ENCODE measurements at regions not wholly inside any gene's neighbourhood (a gene's known extent, or its start where the extent isn't known, plus 50 kb on each side); places are given as distances from the start of the nearest gene placed in this dataset.

DNA sequence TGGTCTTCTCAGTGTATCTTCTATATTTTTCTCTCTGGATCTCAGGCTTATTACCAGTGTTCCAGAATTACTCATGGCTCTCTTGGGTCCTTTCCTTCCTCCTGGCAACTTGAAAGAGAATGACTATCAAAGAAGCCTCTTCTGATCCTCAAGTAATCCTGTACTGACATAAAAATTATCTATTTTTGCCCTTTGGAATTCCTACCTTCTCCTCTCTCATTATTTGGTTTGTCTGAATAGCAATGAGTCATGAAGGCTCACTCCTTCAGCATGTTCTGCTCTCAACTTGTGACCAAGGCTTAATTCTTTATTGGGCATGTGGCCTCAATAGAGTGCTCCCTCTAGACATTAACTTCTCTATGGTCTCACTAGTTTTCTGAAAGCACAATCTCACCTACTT lies 553.6 kb upstream of the ATP2B1 start:
- H3K79me2 ChIP-seq (ENCODE audit: control insufficient read depth, insufficient read depth, low read length) = no peaks in the 10 kb centered on the region
- POLR2A ChIA-PET = no interaction called here

More for the DNA sequence above, 553.6 kb upstream of the ATP2B1 start:
- Histone ChIP-seq H3K4me3 (no peak overlapping the region), H3K9ac (ENCODE audit: control insufficient read depth, insufficient read depth, low read length) (no peak overlapping the region), H3K27me3 (replicated peaks in 1 of 2; ENCODE audit: control insufficient read depth in 2 of 2, insufficient read depth in 2 of 2, low read length in 1 of 2) (no peaks in the 10 kb centered on the region), H3K4me1 (ENCODE audit: control insufficient read depth, insufficient read depth, low read length) (no peaks in the 10 kb centered on the region), H3K4me2 (ENCODE audit: control insufficient read depth, insufficient read depth) (no peak overlapping the region), H3K9me3 (replicated peaks; ENCODE audit: control insufficient read depth, insufficient read depth, low read length) (no peaks in the 10 kb centered on the region), H2AFZ (ENCODE audit: control insufficient read depth, low read depth, low read length) (no peak overlapping the region), H4K20me1 (ENCODE audit: control insufficient read depth, insufficient read depth) (no peaks in the 10 kb centered on the region), H3K27ac (ENCODE audit: control insufficient read depth, insufficient read depth) (no peak overlapping the region), H3K36me3 (ENCODE audit: control insufficient read depth in 2 of 2, insufficient read depth in 2 of 2, low read length in 1 of 2) (no peaks in the 10 kb centered on the region)
- SMC1A ChIA-PET (ENCODE audit: uncharacterized antibody, unreplicated experiment) = no interaction called here
- FAIRE-seq (no peak), ATAC-seq (no peak), DNase-seq (ENCODE audit: low read depth, low spot score) (no peak)
- intact Hi-C loops (cut with micrococcal nuclease; ENCODE audit: unreplicated experiment) (no loop called here), in situ Hi-C loops (cut with MboI) (no loop called here)
- no TSS peak for BruUV-seq (replicated peaks)
- RAD21 ChIA-PET (ENCODE audit: unreplicated experiment) = no interaction called here
- CTCF ChIA-PET = interaction anchor here (0.6 to 0.9 kb wide), 2 partner anchors 9 to 67 kb away, joined by 3 to 4 read pairs; no protein-coding TSS in a partner anchor
- TF ChIP-seq SMARCA5 (IDR thresholded peaks at IDR 0.05) = no peak
- TF ChIP-seq SP1 (IDR thresholded peaks at IDR 0.05; ENCODE audit: low read depth, low read length) = no peak
- no peak for TF ChIP-seq NKRF (conservative IDR thresholded peaks at IDR 0.05)
- no peak for TF ChIP-seq SUPT20H (IDR thresholded peaks at IDR 0.05; ENCODE audit: borderline replicate concordance, control insufficient read depth, low read depth, low read length)
- TF ChIP-seq ZNF274 (IDR thresholded peaks at IDR 0.05; ENCODE audit: insufficient read depth, insufficient read length) = no peak
- TF ChIP-seq, protein P1, sequence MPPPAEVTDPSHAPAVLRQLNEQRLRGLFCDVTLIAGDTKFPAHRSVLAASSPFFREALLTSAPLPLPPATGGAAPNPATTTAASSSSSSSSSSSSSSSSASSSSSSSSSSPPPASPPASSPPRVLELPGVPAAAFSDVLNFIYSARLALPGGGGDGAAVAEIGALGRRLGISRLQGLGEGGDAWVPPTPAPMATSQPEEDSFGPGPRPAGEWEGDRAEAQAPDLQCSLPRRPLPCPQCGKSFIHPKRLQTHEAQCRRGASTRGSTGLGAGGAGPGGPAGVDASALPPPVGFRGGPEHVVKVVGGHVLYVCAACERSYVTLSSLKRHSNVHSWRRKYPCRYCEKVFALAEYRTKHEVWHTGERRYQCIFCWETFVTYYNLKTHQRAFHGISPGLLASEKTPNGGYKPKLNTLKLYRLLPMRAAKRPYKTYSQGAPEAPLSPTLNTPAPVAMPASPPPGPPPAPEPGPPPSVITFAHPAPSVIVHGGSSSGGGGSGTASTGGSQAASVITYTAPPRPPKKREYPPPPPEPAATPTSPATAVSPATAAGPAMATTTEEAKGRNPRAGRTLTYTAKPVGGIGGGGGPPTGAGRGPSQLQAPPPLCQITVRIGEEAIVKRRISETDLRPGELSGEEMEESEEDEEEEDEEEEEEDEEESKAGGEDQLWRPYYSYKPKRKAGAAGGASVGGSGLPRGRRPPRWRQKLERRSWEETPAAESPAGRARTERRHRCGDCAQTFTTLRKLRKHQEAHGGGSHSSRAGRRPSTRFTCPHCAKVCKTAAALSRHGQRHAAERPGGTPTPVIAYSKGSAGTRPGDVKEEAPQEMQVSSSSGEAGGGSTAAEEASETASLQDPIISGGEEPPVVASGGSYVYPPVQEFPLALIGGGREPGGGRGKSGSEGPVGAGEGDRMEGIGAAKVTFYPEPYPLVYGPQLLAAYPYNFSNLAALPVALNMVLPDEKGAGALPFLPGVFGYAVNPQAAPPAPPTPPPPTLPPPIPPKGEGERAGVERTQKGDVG (CRISPR knock-in tag; IDR thresholded peaks at IDR 0.05) = no peak
- TF ChIP-seq, protein P2, sequence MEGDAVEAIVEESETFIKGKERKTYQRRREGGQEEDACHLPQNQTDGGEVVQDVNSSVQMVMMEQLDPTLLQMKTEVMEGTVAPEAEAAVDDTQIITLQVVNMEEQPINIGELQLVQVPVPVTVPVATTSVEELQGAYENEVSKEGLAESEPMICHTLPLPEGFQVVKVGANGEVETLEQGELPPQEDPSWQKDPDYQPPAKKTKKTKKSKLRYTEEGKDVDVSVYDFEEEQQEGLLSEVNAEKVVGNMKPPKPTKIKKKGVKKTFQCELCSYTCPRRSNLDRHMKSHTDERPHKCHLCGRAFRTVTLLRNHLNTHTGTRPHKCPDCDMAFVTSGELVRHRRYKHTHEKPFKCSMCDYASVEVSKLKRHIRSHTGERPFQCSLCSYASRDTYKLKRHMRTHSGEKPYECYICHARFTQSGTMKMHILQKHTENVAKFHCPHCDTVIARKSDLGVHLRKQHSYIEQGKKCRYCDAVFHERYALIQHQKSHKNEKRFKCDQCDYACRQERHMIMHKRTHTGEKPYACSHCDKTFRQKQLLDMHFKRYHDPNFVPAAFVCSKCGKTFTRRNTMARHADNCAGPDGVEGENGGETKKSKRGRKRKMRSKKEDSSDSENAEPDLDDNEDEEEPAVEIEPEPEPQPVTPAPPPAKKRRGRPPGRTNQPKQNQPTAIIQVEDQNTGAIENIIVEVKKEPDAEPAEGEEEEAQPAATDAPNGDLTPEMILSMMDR (IDR thresholded peaks at IDR 0.05 in 2 of 3, conservative IDR thresholded peaks at IDR 0.05 in 1 of 3; ENCODE audit: control insufficient read depth in 2 of 3, extremely low read depth in 1 of 3, insufficient read depth in 1 of 3, low read depth in 3 of 3, low read length in 3 of 3) = no peak
- TF ChIP-seq ATF2 (IDR thresholded peaks at IDR 0.05; ENCODE audit: low read length) = no peak
- no peak for TF ChIP-seq YY1 (IDR thresholded peaks at IDR 0.05; ENCODE audit: low read depth, low read length)
- TF ChIP-seq ETV6 (conservative IDR thresholded peaks at IDR 0.05 in 1 of 2, IDR thresholded peaks at IDR 0.05 in 1 of 2; ENCODE audit: borderline replicate concordance in 1 of 2, low read depth in 1 of 2) = no peak
- TF ChIP-seq POLR2AphosphoS5 (IDR thresholded peaks at IDR 0.05; ENCODE audit: low read length) = no peak
- TF ChIP-seq E4F1 (IDR thresholded peaks at IDR 0.05; ENCODE audit: borderline replicate concordance, partially characterized antibody) = no peak
- TF ChIP-seq POU2F2 (IDR thresholded peaks at IDR 0.05; ENCODE audit: borderline replicate concordance, low read depth, low read length) = no peak
- no peak for TF ChIP-seq STAT3 (IDR thresholded peaks at IDR 0.05; ENCODE audit: low read depth, low read length)

Data from GM12878 (cell line).